ENCODE measurements at regions not wholly inside any gene's neighbourhood (a gene's known extent, or its start where the extent isn't known, plus 50 kb on each side); places are given as distances from the start of the nearest gene placed in this dataset.

GRCh38 chr3:180829409-180830405, 82.8 kb upstream of the FXR1 start:
- no peak overlapping the region for H3K4me2 ChIP-seq (ENCODE audit: low read depth, low read length)
- H3K14ac ChIP-seq (replicated peaks; ENCODE audit: low read depth, low read length): no peak overlapping the region
- H3K56ac ChIP-seq (ENCODE audit: extremely low read depth, insufficient read depth, low read length): no peak overlapping the region
- no peak overlapping the region for H2BK15ac ChIP-seq (ENCODE audit: low read depth, low read length)
- no peaks in the 10 kb centered on the region for H4K20me1 ChIP-seq (ENCODE audit: insufficient read depth, low read length)
- POLR2A ChIA-PET (ENCODE audit: unreplicated experiment): no interaction called here
- no peak overlapping the region for H3K23ac ChIP-seq (ENCODE audit: low read depth, low read length)
- dilution Hi-C loops (cut with HindIII; ENCODE audit: low sequenced_read_pairs, unreplicated experiment): no loop called here
- H3K18ac ChIP-seq (ENCODE audit: low read depth, low read length): no peak overlapping the region
- no peak overlapping the region for H4K8ac ChIP-seq (ENCODE audit: low read depth in 2 of 2, low read length in 2 of 2)
- no peak overlapping the region for H2BK5ac ChIP-seq (ENCODE audit: low read depth, low read length, poor library complexity, severe bottlenecking)
- H2AK9ac ChIP-seq (replicated peaks; ENCODE audit: low read depth, low read length, poor library complexity): no peak overlapping the region
- no peak overlapping the region for H2BK120ac ChIP-seq (ENCODE audit: low read depth, low read length)
- H4K5ac ChIP-seq (ENCODE audit: low read depth, low read length): no peak overlapping the region
- TF ChIP-seq USF2 (IDR thresholded peaks at IDR 0.05; ENCODE audit: low read depth, low read length) (no peak), RFX5 (IDR thresholded peaks at IDR 0.05; ENCODE audit: low read depth, low read length) (no peak), RCOR1 (IDR thresholded peaks at IDR 0.05; ENCODE audit: insufficient replicate concordance, low read length) (no peak), CEBPB (IDR thresholded peaks at IDR 0.05; ENCODE audit: low read depth, low read length) (no peak)
- H3K36me3 ChIP-seq (ENCODE audit: control insufficient read depth, insufficient read depth, low read length): no peaks in the 10 kb centered on the region
- 80% methylated on average over 19 of the region's 37 CpGs; no CpG with 5 or more reads in 1 of the 2 experiments for WGBS, 2 experiments (ENCODE audit: extremely low coverage in 2 of 2, insufficient read length in 1 of 2)
- no peaks in the 10 kb centered on the region for H3K4me1 ChIP-seq (ENCODE audit: control insufficient read depth, insufficient read depth, low read length)
- H3K9me3 ChIP-seq (ENCODE audit: control insufficient read depth, insufficient read depth, low read length): peaks cover 14% of the 10 kb centered on the region
- H3K9me1 ChIP-seq (ENCODE audit: insufficient read depth, low read length): no peaks in the 10 kb centered on the region
- no peak overlapping the region for H2AFZ ChIP-seq (replicated peaks; ENCODE audit: low read length, poor library complexity)
- H2BK20ac ChIP-seq (ENCODE audit: low read depth, low read length): no peak overlapping the region
- no peak overlapping the region for H3K27ac ChIP-seq (ENCODE audit: insufficient read depth, low read length)
- intact Hi-C loops (cut with micrococcal nuclease): no loop called here
- H3K79me1 ChIP-seq (ENCODE audit: low read depth in 1 of 2, low read length in 2 of 2): no peaks in the 10 kb centered on the region
- H3K4me3 ChIP-seq (ENCODE audit: insufficient read depth, low read depth, low read length): no peak overlapping the region
- in situ Hi-C loops (cut with MboI; ENCODE audit: low sequenced_read_pairs): no loop called here
- no peak overlapping the region for H3K4ac ChIP-seq (ENCODE audit: low read depth, low read length)
- CTCF ChIA-PET: no interaction called here
- H3K27me3 ChIP-seq (ENCODE audit: control insufficient read depth, insufficient read depth, low read length): no peaks in the 10 kb centered on the region
- no TSS peak for BruUV-seq (replicated peaks)
- ATAC-seq (ENCODE audit: low read depth) (no peak), DNase-seq (no peak)
- H2AK5ac ChIP-seq (ENCODE audit: low read depth, low read length): no peak overlapping the region
- no peak overlapping the region for H3K9ac ChIP-seq (ENCODE audit: low read depth, low read length)
- H4K91ac ChIP-seq (ENCODE audit: insufficient read depth, low read depth, low read length): no peak overlapping the region
